ENCODE measurements at regions not wholly inside any gene's neighbourhood (a gene's known extent, or its start where the extent isn't known, plus 50 kb on each side); places are given as distances from the start of the nearest gene placed in this dataset.

GRCh38 chr6:51013376-51013775 lies 194.7 kb downstream of the TFAP2B start:
- no peak for TF ChIP-seq CTCF (IDR thresholded peaks at IDR 0.05; ENCODE audit: insufficient read depth, low read depth, low read length)
- no peak for TF ChIP-seq EZH2 (IDR thresholded peaks at IDR 0.05; ENCODE audit: insufficient read depth, low read length)
- no peaks in the 10 kb centered on the region for H3K9me3 ChIP-seq (ENCODE audit: insufficient read depth, low read depth, low read length)
- H3K36me3 ChIP-seq (ENCODE audit: insufficient read depth, low read length) = no peaks in the 10 kb centered on the region
- no peak overlapping the region for H3K9ac ChIP-seq (ENCODE audit: low read length)
- no peak overlapping the region for H3K27ac Mint-ChIP-seq (ENCODE audit: unreplicated experiment)
- DNase-seq (ENCODE audit: low read depth) = no peak
- H3K27me3 Mint-ChIP-seq (ENCODE audit: low read depth, unreplicated experiment) = peaks cover 5% of the 10 kb centered on the region
- H3K4me1 ChIP-seq (ENCODE audit: insufficient read depth, low read length) = no peaks in the 10 kb centered on the region
- no peak overlapping the region for H3K4me3 ChIP-seq (ENCODE audit: insufficient read depth, low read depth, low read length)
- H2AFZ ChIP-seq (ENCODE audit: low read depth, low read length) = no peak overlapping the region
- H3K36me3 Mint-ChIP-seq (ENCODE audit: low read depth, unreplicated experiment) = no peaks in the 10 kb centered on the region
- no peak overlapping the region for H3K4me3 Mint-ChIP-seq (ENCODE audit: unreplicated experiment)
- no peaks in the 10 kb centered on the region for H3K27me3 ChIP-seq (ENCODE audit: insufficient read depth, low read length)
- no peak overlapping the region for H3K27ac ChIP-seq (ENCODE audit: low read depth, low read length)
- H4K20me1 ChIP-seq (ENCODE audit: insufficient read depth, low read length) = no peaks in the 10 kb centered on the region
- no peaks in the 10 kb centered on the region for H3K4me1 Mint-ChIP-seq (ENCODE audit: low read depth, unreplicated experiment)
- no peak for FAIRE-seq
- H3K4me2 ChIP-seq (ENCODE audit: low read length) = no peak overlapping the region
- peaks cover 2% of the 10 kb centered on the region for H3K9me3 Mint-ChIP-seq (ENCODE audit: unreplicated experiment)
- H3K79me2 ChIP-seq (ENCODE audit: insufficient read depth, low read length) = no peaks in the 10 kb centered on the region

GRCh38 chr6:51015394-51015793 lies 196.7 kb downstream of the TFAP2B start:
- Mint-ChIP-seq H3K4me3 (ENCODE audit: unreplicated experiment) (no peak overlapping the region), H3K9me3 (ENCODE audit: unreplicated experiment) (peaks cover 2% of the 10 kb centered on the region), H3K36me3 (ENCODE audit: low read depth, unreplicated experiment) (no peaks in the 10 kb centered on the region), H3K27ac (ENCODE audit: unreplicated experiment) (no peak overlapping the region), H3K4me1 (ENCODE audit: low read depth, unreplicated experiment) (no peaks in the 10 kb centered on the region), H3K27me3 (ENCODE audit: low read depth, unreplicated experiment) (peaks cover 5% of the 10 kb centered on the region)
- Histone ChIP-seq H3K27ac (ENCODE audit: low read depth, low read length) (no peak overlapping the region), H3K27me3 (ENCODE audit: insufficient read depth, low read length) (no peaks in the 10 kb centered on the region), H3K4me2 (ENCODE audit: low read length) (no peak overlapping the region), H4K20me1 (ENCODE audit: insufficient read depth, low read length) (no peaks in the 10 kb centered on the region), H2AFZ (ENCODE audit: low read depth, low read length) (no peak overlapping the region), H3K9ac (ENCODE audit: low read length) (no peak overlapping the region), H3K4me3 (ENCODE audit: insufficient read depth, low read depth, low read length) (no peak overlapping the region), H3K9me3 (ENCODE audit: insufficient read depth, low read depth, low read length) (no peaks in the 10 kb centered on the region), H3K79me2 (ENCODE audit: insufficient read depth, low read length) (no peaks in the 10 kb centered on the region), H3K36me3 (ENCODE audit: insufficient read depth, low read length) (no peaks in the 10 kb centered on the region), H3K4me1 (ENCODE audit: insufficient read depth, low read length) (no peaks in the 10 kb centered on the region)
- no peak for FAIRE-seq
- no peak for DNase-seq (ENCODE audit: low read depth)
- no peak for TF ChIP-seq CTCF (IDR thresholded peaks at IDR 0.05; ENCODE audit: insufficient read depth, low read depth, low read length)
- no peak for TF ChIP-seq EZH2 (IDR thresholded peaks at IDR 0.05; ENCODE audit: insufficient read depth, low read length)

GRCh38 chr6:51016489-51016888 lies 197.8 kb downstream of the TFAP2B start:
- H3K27me3 ChIP-seq (ENCODE audit: insufficient read depth, low read length) = no peaks in the 10 kb centered on the region
- no peak overlapping the region for H3K4me3 ChIP-seq (ENCODE audit: insufficient read depth, low read depth, low read length)
- FAIRE-seq (no peak), DNase-seq (ENCODE audit: low read depth) (no peak)
- Mint-ChIP-seq H3K27ac (ENCODE audit: unreplicated experiment) (no peak overlapping the region), H3K9me3 (ENCODE audit: unreplicated experiment) (no peaks in the 10 kb centered on the region), H3K27me3 (ENCODE audit: low read depth, unreplicated experiment) (peaks cover 5% of the 10 kb centered on the region), H3K4me1 (ENCODE audit: low read depth, unreplicated experiment) (no peaks in the 10 kb centered on the region), H3K4me3 (ENCODE audit: unreplicated experiment) (no peak overlapping the region), H3K36me3 (ENCODE audit: low read depth, unreplicated experiment) (no peaks in the 10 kb centered on the region)
- no peak overlapping the region for H2AFZ ChIP-seq (ENCODE audit: low read depth, low read length)
- TF ChIP-seq EZH2 (IDR thresholded peaks at IDR 0.05; ENCODE audit: insufficient read depth, low read length) (no peak), CTCF (IDR thresholded peaks at IDR 0.05; ENCODE audit: insufficient read depth, low read depth, low read length) (no peak)
- no peak overlapping the region for H3K9ac ChIP-seq (ENCODE audit: low read length)
- no peaks in the 10 kb centered on the region for H3K79me2 ChIP-seq (ENCODE audit: insufficient read depth, low read length)
- H3K9me3 ChIP-seq (ENCODE audit: insufficient read depth, low read depth, low read length) = no peaks in the 10 kb centered on the region
- H3K27ac ChIP-seq (ENCODE audit: low read depth, low read length) = no peak overlapping the region
- no peaks in the 10 kb centered on the region for H4K20me1 ChIP-seq (ENCODE audit: insufficient read depth, low read length)
- H3K4me2 ChIP-seq (ENCODE audit: low read length) = no peak overlapping the region
- no peaks in the 10 kb centered on the region for H3K36me3 ChIP-seq (ENCODE audit: insufficient read depth, low read length)
- H3K4me1 ChIP-seq (ENCODE audit: insufficient read depth, low read length) = no peaks in the 10 kb centered on the region
